ENCODE measurements at regions not wholly inside any gene's neighbourhood (a gene's known extent, or its start where the extent isn't known, plus 50 kb on each side); places are given as distances from the start of the nearest gene placed in this dataset.

DNA sequence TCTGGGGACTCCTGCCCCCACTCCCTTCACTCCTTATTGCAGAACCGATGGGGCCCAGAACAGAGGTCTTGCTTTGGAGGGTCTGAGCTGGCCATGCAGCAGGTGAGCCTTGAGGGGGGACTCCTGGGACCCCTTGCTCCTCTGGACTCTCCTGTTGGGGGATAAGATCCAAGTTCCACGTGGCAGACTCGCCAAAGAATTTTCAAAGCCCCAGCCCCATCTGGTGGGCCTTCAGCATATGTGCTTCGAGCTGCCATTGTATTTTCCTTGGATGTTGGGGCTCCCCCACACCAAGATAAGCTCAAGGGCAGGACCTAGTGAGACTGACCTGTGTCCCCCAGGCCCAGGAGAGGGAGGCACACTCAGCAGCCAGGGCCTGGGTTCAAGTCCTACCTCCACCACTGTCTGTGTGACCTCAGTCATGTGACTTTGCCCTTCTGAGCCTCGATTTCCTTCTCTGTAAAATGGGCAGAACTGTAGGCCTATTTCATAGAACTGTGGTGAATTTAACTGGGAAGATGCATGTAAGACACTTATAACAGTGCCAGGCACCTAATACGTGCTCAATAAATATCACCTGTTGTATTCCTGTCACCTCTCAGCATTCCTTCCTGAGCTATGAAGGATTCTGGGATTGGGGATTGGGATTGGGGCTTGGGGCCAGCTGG lies 115.5 kb downstream of the VEGFA start:
- TF ChIP-seq, protein P1, sequence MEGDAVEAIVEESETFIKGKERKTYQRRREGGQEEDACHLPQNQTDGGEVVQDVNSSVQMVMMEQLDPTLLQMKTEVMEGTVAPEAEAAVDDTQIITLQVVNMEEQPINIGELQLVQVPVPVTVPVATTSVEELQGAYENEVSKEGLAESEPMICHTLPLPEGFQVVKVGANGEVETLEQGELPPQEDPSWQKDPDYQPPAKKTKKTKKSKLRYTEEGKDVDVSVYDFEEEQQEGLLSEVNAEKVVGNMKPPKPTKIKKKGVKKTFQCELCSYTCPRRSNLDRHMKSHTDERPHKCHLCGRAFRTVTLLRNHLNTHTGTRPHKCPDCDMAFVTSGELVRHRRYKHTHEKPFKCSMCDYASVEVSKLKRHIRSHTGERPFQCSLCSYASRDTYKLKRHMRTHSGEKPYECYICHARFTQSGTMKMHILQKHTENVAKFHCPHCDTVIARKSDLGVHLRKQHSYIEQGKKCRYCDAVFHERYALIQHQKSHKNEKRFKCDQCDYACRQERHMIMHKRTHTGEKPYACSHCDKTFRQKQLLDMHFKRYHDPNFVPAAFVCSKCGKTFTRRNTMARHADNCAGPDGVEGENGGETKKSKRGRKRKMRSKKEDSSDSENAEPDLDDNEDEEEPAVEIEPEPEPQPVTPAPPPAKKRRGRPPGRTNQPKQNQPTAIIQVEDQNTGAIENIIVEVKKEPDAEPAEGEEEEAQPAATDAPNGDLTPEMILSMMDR (IDR thresholded peaks at IDR 0.05 in 4 of 5, conservative IDR thresholded peaks at IDR 0.05 in 1 of 5): no peak
- no peak for TF ChIP-seq POLR2A (IDR thresholded peaks at IDR 0.05)
